OCI-LY1 (cell line): ENCODE measurements at regions not wholly inside any gene's neighbourhood (a gene's known extent, or its start where the extent isn't known, plus 50 kb on each side); places are given as distances from the start of the nearest gene placed in this dataset.

Source experiments
- H2AFZ ChIP-seq: fragments of 200-600 bp; sonication (generic), shearing (Covaris generic); 2 replicates; pipeline ENCODE4 v1.6.0; 2014; ENCODE audit warnings: antibody characterized with exemption, mild to moderate bottlenecking, low read length
- H3F3A ChIP-seq: fragments of 200-600 bp; sonication (generic), shearing (Covaris generic); 2 replicates; pipeline ENCODE4 v1.6.0; 2014; ENCODE audit warnings: mild to moderate bottlenecking, antibody characterized with exemption, low read length, moderate library complexity; ENCODE audit not compliant: insufficient read depth
- H3K27ac ChIP-seq: fragments of 200-600 bp; sonication (generic); 2 replicates; pipeline ENCODE4 v1.5.1; 2014; ENCODE audit warnings: low read length, mixed run types, mild to moderate bottlenecking, low read depth; ENCODE audit not compliant: poor library complexity, severe bottlenecking
- H3K27me3 ChIP-seq: fragments of 200-600 bp; sonication (generic); 2 replicates; pipeline ENCODE4 v1.6.0; 2014; ENCODE audit warnings: antibody characterized with exemption, mild to moderate bottlenecking, low read length, moderate library complexity; ENCODE audit not compliant: insufficient read depth
- H3K36me3 ChIP-seq: fragments of 200-600 bp; sonication (generic); 2 replicates; pipeline ENCODE4 v1.6.1; 2014; ENCODE audit warnings: mild to moderate bottlenecking, antibody characterized with exemption, low read length, moderate library complexity, mixed read lengths; ENCODE audit not compliant: insufficient read depth
- H3K4me1 ChIP-seq: fragments of 200-600 bp; sonication (generic); 2 replicates; pipeline ENCODE4 v1.5.1; 2014; ENCODE audit warnings: mild to moderate bottlenecking, low read length, moderate library complexity; ENCODE audit not compliant: insufficient read depth, severe bottlenecking
- H3K4me2 ChIP-seq: fragments of 200-600 bp; sonication (generic), shearing (Covaris generic); 2 replicates; pipeline ENCODE4 v1.6.1; 2014; ENCODE audit warnings: low read length
- H3K4me3 ChIP-seq: fragments of 200-600 bp; sonication (generic); 2 replicates; pipeline ENCODE4 v1.5.1; 2014; ENCODE audit warnings: low read length, low read depth, mild to moderate bottlenecking, mixed read lengths; ENCODE audit not compliant: poor library complexity, severe bottlenecking
- H3K79me2 ChIP-seq: fragments of 200-600 bp; shearing (Covaris generic); 2 replicates; pipeline ENCODE4 v1.6.1; 2016; ENCODE audit warnings: mixed run types, low read length, mixed read lengths; ENCODE audit not compliant: insufficient read depth
- H3K9ac ChIP-seq: fragments of 200-600 bp; sonication (generic), shearing (Covaris generic); 2 replicates; pipeline ENCODE4 v1.6.1; 2014; ENCODE audit warnings: mild to moderate bottlenecking, low read length, mixed read lengths
- H3K9me2 ChIP-seq: fragments of 200-600 bp; sonication (generic), shearing (Covaris generic); 2 replicates; pipeline ENCODE4 v1.6.1; 2014; ENCODE audit warnings: low read depth, mild to moderate bottlenecking, low read length, mixed read lengths
- H3K9me3 ChIP-seq: fragments of 200-600 bp; shearing (Covaris generic); 2 replicates; pipeline ENCODE4 v1.6.1; 2014; ENCODE audit warnings: low read length, mixed read lengths
- H4K20me1 ChIP-seq: fragments of 200-600 bp; sonication (generic), shearing (Covaris generic); 2 replicates; pipeline ENCODE4 v1.6.0; 2016; ENCODE audit warnings: mild to moderate bottlenecking, low read length; ENCODE audit not compliant: insufficient read depth
- CTCF ChIP-seq: fragments of 200-600 bp; sonication (generic), shearing (Covaris generic); IDR thresholded peaks from 2 replicates; pipeline ENCODE4 v1.5.1; 2017; ENCODE audit warnings: mild to moderate bottlenecking, antibody characterized with exemption, low read length, moderate library complexity, mixed read lengths
- EZH2 ChIP-seq: fragments of 200-600 bp; sonication (generic), shearing (Covaris generic); IDR thresholded peaks from 2 replicates; pipeline ENCODE4 v1.8.0; 2017; ENCODE audit warnings: borderline replicate concordance, mixed run types, mild to moderate bottlenecking, antibody characterized with exemption, low read length, moderate library complexity, mixed read lengths

GRCh38 chrX:99308302-99308701 is 1101.8 kb downstream of the PCDH19 start:
- H3K9ac ChIP-seq: no peak overlapping the region
- no peaks in the 10 kb centered on the region for H3K4me1 ChIP-seq
- no peaks in the 10 kb centered on the region for H3K27me3 ChIP-seq
- H3K9me2 ChIP-seq: no peaks in the 10 kb centered on the region
- H2AFZ ChIP-seq: no peak overlapping the region
- no peak overlapping the region for H3K4me2 ChIP-seq
- H3F3A ChIP-seq: no peaks in the 10 kb centered on the region
- H3K36me3 ChIP-seq: no peaks in the 10 kb centered on the region
- H3K27ac ChIP-seq: no peak overlapping the region
- H3K4me3 ChIP-seq: no peak overlapping the region
- H3K79me2 ChIP-seq: no peaks in the 10 kb centered on the region
- no peak for TF ChIP-seq EZH2
- TF ChIP-seq CTCF: no peak
- no peaks in the 10 kb centered on the region for H4K20me1 ChIP-seq
- no peaks in the 10 kb centered on the region for H3K9me3 ChIP-seq

- Histone ChIP-seq H3K4me1 (no peaks in the 10 kb centered on the region), H3K27me3 (no peaks in the 10 kb centered on the region), H3K9me2 (no peaks in the 10 kb centered on the region), H3K79me2 (no peaks in the 10 kb centered on the region), H3F3A (no peaks in the 10 kb centered on the region), H3K27ac (no peak overlapping the region), H4K20me1 (no peaks in the 10 kb centered on the region), H3K4me3 (no peak overlapping the region), H3K36me3 (no peaks in the 10 kb centered on the region), H3K4me2 (no peak overlapping the region), H3K9me3 (no peaks in the 10 kb centered on the region), H3K9ac (no peak overlapping the region), H2AFZ (no peak overlapping the region)
- TF ChIP-seq EZH2 (no peak), CTCF (no peak)
Observed at GRCh38 chrX:99305573-99305972, 1104.5 kb downstream of the PCDH19 start.

- Histone ChIP-seq H3K9ac (no peak overlapping the region), H3K36me3 (no peaks in the 10 kb centered on the region), H3K4me1 (no peaks in the 10 kb centered on the region), H3K27ac (no peak overlapping the region), H3K9me2 (no peaks in the 10 kb centered on the region), H3F3A (no peaks in the 10 kb centered on the region), H3K9me3 (no peaks in the 10 kb centered on the region), H3K79me2 (no peaks in the 10 kb centered on the region), H3K27me3 (no peaks in the 10 kb centered on the region), H3K4me2 (no peak overlapping the region), H3K4me3 (no peak overlapping the region), H4K20me1 (no peaks in the 10 kb centered on the region), H2AFZ (no peak overlapping the region)
- TF ChIP-seq EZH2: no peak
- peak; percentile 41 for TF ChIP-seq CTCF
Observed at GRCh38 chrX:99301990-99302389, 1108.1 kb downstream of the PCDH19 start.
